OCI-LY7 (cell line): ENCODE measurements at regions not wholly inside any gene's neighbourhood (a gene's known extent, or its start where the extent isn't known, plus 50 kb on each side); places are given as distances from the start of the nearest gene placed in this dataset.

ENCODE experiments used
- BruUV-seq: library from RNA; stranded (reverse); fragments of 400-500 nt; replicated peaks from 2 replicates; lab custom pipeline; 2021; lab: Mats Ljungman, UMichigan
- CTCF ChIA-PET: fragments of 300-600 bp; sonication (Branson Sonifier 250); formaldehyde crosslinking; loops from one replicate; lab custom pipeline; 2022; ENCODE audit warnings: antibody characterized with exemption; ENCODE audit not compliant: unreplicated experiment; lab: Charles Lee
- POLR2A ChIA-PET: fragments of 300-600 bp; sonication (Branson Sonifier 250); formaldehyde crosslinking; loops from one replicate; lab custom pipeline; 2022; ENCODE audit warnings: antibody characterized with exemption; lab: Charles Lee
- DNase-seq: peaks from one replicate; pipeline ENCODE4 v3.0.0-alpha.2; 2015; ENCODE audit warnings: low spot score
- H2AFZ ChIP-seq: fragments of 200-600 bp; sonication (generic), shearing (Covaris generic); 2 replicates; pipeline ENCODE4 v1.6.1; 2014; ENCODE audit warnings: mild to moderate bottlenecking, antibody characterized with exemption, low read length, moderate library complexity
- H3K27ac ChIP-seq: fragments of 200-600 bp; sonication (generic); 2 replicates; pipeline ENCODE4 v1.5.1; 2014; ENCODE audit warnings: mixed run types, low read depth, mild to moderate bottlenecking, moderate library complexity, low read length, inconsistent platforms; ENCODE audit not compliant: poor library complexity, severe bottlenecking
- H3K36me3 ChIP-seq: fragments of 200-600 bp; sonication (generic); 2 replicates; pipeline ENCODE4 v1.6.1; 2014; ENCODE audit warnings: mild to moderate bottlenecking, antibody characterized with exemption, low read length, moderate library complexity, mixed read lengths; ENCODE audit not compliant: insufficient read depth
- H3K4me1 ChIP-seq: fragments of 200-600 bp; sonication (generic); 2 replicates; pipeline ENCODE4 v1.5.1; 2014; ENCODE audit warnings: mild to moderate bottlenecking, low read length; ENCODE audit not compliant: insufficient read depth, poor library complexity, severe bottlenecking
- H3K4me2 ChIP-seq: fragments of 200-600 bp; sonication (generic); 2 replicates; pipeline ENCODE4 v1.6.1; 2014; ENCODE audit warnings: mild to moderate bottlenecking, low read length
- H3K4me3 ChIP-seq: fragments of 200-600 bp; sonication (generic); 2 replicates; pipeline ENCODE4 v1.5.1; 2014; ENCODE audit warnings: mild to moderate bottlenecking, low read depth, low read length; ENCODE audit not compliant: poor library complexity, severe bottlenecking
- H3K79me2 ChIP-seq: fragments of 200-600 bp; sonication (generic); 2 replicates; pipeline ENCODE4 v1.6.1; 2016; ENCODE audit warnings: low read depth, mild to moderate bottlenecking, low read length, moderate library complexity, mixed read lengths; ENCODE audit not compliant: insufficient read depth
- H3K9me2 ChIP-seq: fragments of 200-600 bp; sonication (generic); 2 replicates; pipeline ENCODE4 v1.6.1; 2016; ENCODE audit warnings: mild to moderate bottlenecking, low read length, mixed read lengths; ENCODE audit not compliant: insufficient read depth
- H3K9me3 ChIP-seq: fragments of 200-600 bp; sonication (generic); 2 replicates; pipeline ENCODE4 v1.6.1; 2014; ENCODE audit warnings: mild to moderate bottlenecking, mixed run types, low read length, mixed read lengths
- H4K20me1 ChIP-seq: fragments of 200-600 bp; sonication (generic); 2 replicates; pipeline ENCODE4 v1.6.1; 2014; ENCODE audit warnings: mild to moderate bottlenecking, antibody characterized with exemption, low read length, moderate library complexity, mixed read lengths; ENCODE audit not compliant: insufficient read depth
- CTCF ChIP-seq: fragments of 200-600 bp; sonication (generic); conservative IDR thresholded peaks from 2 replicates; pipeline ENCODE4 v1.5.1; 2014; ENCODE audit warnings: mild to moderate bottlenecking, antibody characterized with exemption, low read length, moderate library complexity, mixed read lengths
- EZH2phosphoT487 ChIP-seq: fragments of 200-600 bp; sonication (generic); IDR thresholded peaks from 2 replicates; pipeline ENCODE4 v1.6.1; 2018; ENCODE audit warnings: low read depth, borderline replicate concordance, mild to moderate bottlenecking, mixed run types, antibody characterized with exemption, low read length, moderate library complexity, mixed read lengths
- intact Hi-C: fragments of 100-400 bp; cut with micrococcal nuclease; formaldehyde crosslinking; loops from one replicate; pipeline ENCODE4 v1.10.0; 2022; ENCODE audit not compliant: unreplicated experiment

GRCh38 chr4:178899084-178899483, 1456.8 kb upstream of the AGA start:
- Histone ChIP-seq H3K27ac (no peak overlapping the region), H2AFZ (no peak overlapping the region), H3K4me2 (no peak overlapping the region), H3K36me3 (no peaks in the 10 kb centered on the region), H3K4me3 (no peak overlapping the region), H4K20me1 (no peaks in the 10 kb centered on the region), H3K79me2 (no peaks in the 10 kb centered on the region), H3K4me1 (no peaks in the 10 kb centered on the region), H3K9me2 (no peaks in the 10 kb centered on the region), H3K9me3 (no peaks in the 10 kb centered on the region)
- intact Hi-C loops: no loop called here
- DNase-seq: no peak
- no TSS peak for BruUV-seq
- ChIA-PET POLR2A (no interaction called here), CTCF (no interaction called here)
- TF ChIP-seq EZH2phosphoT487 (no peak), CTCF (no peak)

GRCh38 chr4:178917756-178918155, 1475.5 kb upstream of the AGA start:
- Histone ChIP-seq H4K20me1 (no peaks in the 10 kb centered on the region), H3K9me3 (no peaks in the 10 kb centered on the region), H3K27ac (no peak overlapping the region), H3K36me3 (no peaks in the 10 kb centered on the region), H3K79me2 (no peaks in the 10 kb centered on the region), H2AFZ (no peak overlapping the region), H3K4me1 (no peaks in the 10 kb centered on the region), H3K4me3 (no peak overlapping the region), H3K4me2 (no peak overlapping the region), H3K9me2 (no peaks in the 10 kb centered on the region)
- no TSS peak for BruUV-seq
- CTCF ChIA-PET: no interaction called here
- TF ChIP-seq CTCF (no peak), EZH2phosphoT487 (no peak)
- DNase-seq: no peak
- intact Hi-C loops: no loop called here
- POLR2A ChIA-PET: interaction anchor here (2.6 kb wide), 1 partner anchor 9 kb away, joined by 9 read pairs; no protein-coding TSS in a partner anchor

- no TSS peak for BruUV-seq
- CTCF ChIA-PET: no interaction called here
- Histone ChIP-seq H3K9me3 (no peaks in the 10 kb centered on the region), H3K4me2 (no peak overlapping the region), H3K4me1 (no peaks in the 10 kb centered on the region), H3K79me2 (no peaks in the 10 kb centered on the region), H3K9me2 (no peaks in the 10 kb centered on the region), H3K4me3 (no peak overlapping the region), H4K20me1 (no peaks in the 10 kb centered on the region), H2AFZ (no peak overlapping the region), H3K36me3 (no peaks in the 10 kb centered on the region), H3K27ac (no peak overlapping the region)
- intact Hi-C loops: no loop called here
- DNase-seq: no peak
- POLR2A ChIA-PET: no interaction called here
- TF ChIP-seq CTCF (no peak), EZH2phosphoT487 (no peak)
These were observed 1494.9 kb upstream of the AGA start for GRCh38 chr4:178937130-178937529.
